SKM-1 (cell line): ENCODE measurements at regions not wholly inside any gene's neighbourhood (a gene's known extent, or its start where the extent isn't known, plus 50 kb on each side); places are given as distances from the start of the nearest gene placed in this dataset.
"Not testable (repeated sequence)": the region's sequence is repeated elsewhere in the genome, so short reads cannot be mapped to it uniquely, and the experiment has no call there.

Source experiments
- DNase-seq: peaks from one replicate; lab custom pipeline; 2025; ENCODE audit not compliant: unreplicated experiment; lab: John Stamatoyannopoulos, UW

GRCh38 chr4:27928761-27929540 is 1068.3 kb downstream of the STIM2 start:
- no peak for DNase-seq

GRCh38 chr4:27930291-27930690 is 1069.7 kb downstream of the STIM2 start:
- DNase-seq = no peak

- no peak for DNase-seq
These were observed 1070.3 kb downstream of the STIM2 start for GRCh38 chr4:27930976-27931375.

- no peak for DNase-seq
These were observed 1070.9 kb downstream of the STIM2 start for GRCh38 chr4:27931584-27931983.

- no peak for DNase-seq
These were observed 1074.2 kb downstream of the STIM2 start for GRCh38 chr4:27934871-27935270.

GRCh38 chr4:27946799-27947198 is 1086.2 kb downstream of the STIM2 start:
- no peak for DNase-seq

GRCh38 chr4:27947302-27947701 is 1086.7 kb downstream of the STIM2 start:
- DNase-seq = no peak

- DNase-seq = no peak
These were observed 1103.5 kb downstream of the STIM2 start for GRCh38 chr4:27964095-27964494.

GRCh38 chr4:27966664-27967063 is 1106.0 kb downstream of the STIM2 start:
- no peak for DNase-seq

GRCh38 chr4:27973056-27973455 is 1112.4 kb downstream of the STIM2 start:
- no peak for DNase-seq

GRCh38 chr4:27973700-27974099 is 1113.1 kb downstream of the STIM2 start:
- DNase-seq = no peak

- no peak for DNase-seq
These were observed 1113.7 kb downstream of the STIM2 start for GRCh38 chr4:27974339-27974738.

GRCh38 chr4:27974881-27975280 is 1114.2 kb downstream of the STIM2 start:
- DNase-seq = not testable (repeated sequence)

GRCh38 chr4:27978427-27979109 is 1117.9 kb downstream of the STIM2 start:
- not testable (repeated sequence) for DNase-seq

GRCh38 chr4:27985522-27985921 is 1124.9 kb downstream of the STIM2 start:
- no peak for DNase-seq

- no peak for DNase-seq
These were observed 1125.8 kb downstream of the STIM2 start for GRCh38 chr4:27986476-27986875.

GRCh38 chr4:28001698-28002097 is 1141.1 kb downstream of the STIM2 start:
- DNase-seq = no peak

- no peak for DNase-seq
These were observed 1143.9 kb downstream of the STIM2 start for GRCh38 chr4:28004520-28004919.

GRCh38 chr4:28006021-28006420 is 1145.4 kb downstream of the STIM2 start:
- no peak for DNase-seq

- no peak for DNase-seq
These were observed 1147.1 kb downstream of the STIM2 start for GRCh38 chr4:28007693-28008092.

- no peak for DNase-seq
These were observed 1148.9 kb downstream of the STIM2 start for GRCh38 chr4:28009541-28009940.

- no peak for DNase-seq
These were observed 1150.1 kb downstream of the STIM2 start for GRCh38 chr4:28010577-28011240.
